Thyroid gland (tissue), 4 donors: ENCODE measurements at regions not wholly inside any gene's neighbourhood (a gene's known extent, or its start where the extent isn't known, plus 50 kb on each side); places are given as distances from the start of the nearest gene placed in this dataset.

Source experiments
- CTCF ChIP-seq, 6 experiments: fragments of 200-600 bp in 3 of 6; fragments of 450-650 bp in 3 of 6; sonication (generic) in 3 of 6; IDR thresholded peaks; one replicate each; pipeline ENCODE4 v1.5.1; 2016 to 2019; ENCODE audit warnings: antibody characterized with exemption in 6 of 6, mild to moderate bottlenecking in 2 of 6, inconsistent platforms in 1 of 6, moderate library complexity in 1 of 6
- POLR2A ChIP-seq, 2 donors: fragments of 450-650 bp; IDR thresholded peaks; one replicate each; pipeline ENCODE4 v1.6.1; 2017; ENCODE audit warnings: antibody characterized with exemption in 2 of 2, mild to moderate bottlenecking in 2 of 2, moderate library complexity in 1 of 2

- TF ChIP-seq CTCF (IDR thresholded peaks at IDR 0.05) (no peak), POLR2A (IDR thresholded peaks at IDR 0.05) (no peak)
These were observed 496.0 kb upstream of the MARCKS start for GRCh38 chr6:113361014-113361645.
